ENCODE measurements at regions not wholly inside any gene's neighbourhood (a gene's known extent, or its start where the extent isn't known, plus 50 kb on each side); places are given as distances from the start of the nearest gene placed in this dataset.

DNA sequence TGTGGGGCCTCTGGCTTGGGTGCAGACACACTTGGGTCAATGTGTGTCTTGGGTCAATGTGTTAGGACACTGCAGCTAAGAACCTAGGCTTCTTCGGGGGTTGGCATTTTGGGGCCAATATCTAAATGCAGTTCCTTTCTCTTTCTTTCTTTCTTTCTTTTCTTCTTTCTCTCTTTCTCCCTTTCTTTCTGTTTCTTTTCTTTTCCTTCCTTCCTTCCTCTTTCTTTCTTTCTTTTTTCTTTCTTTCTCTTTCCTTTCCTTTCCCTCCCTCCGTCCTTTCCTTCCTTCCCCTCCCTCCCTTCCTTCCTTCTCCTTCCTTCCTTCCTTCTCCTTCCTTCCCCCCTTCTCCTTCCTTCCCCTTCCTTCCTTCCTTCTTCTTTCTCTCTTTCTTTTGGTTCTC lies 57.7 kb upstream of the OSR1 start:
- Histone ChIP-seq H3K9me2 (replicated peaks; ENCODE audit: control insufficient read depth, low read length) (no peaks in the 10 kb centered on the region), H3K27me3 (ENCODE audit: control insufficient read depth, low read length) (peaks cover 4% of the 10 kb centered on the region; the same call in 1 of the 2 replicates)

DNA sequence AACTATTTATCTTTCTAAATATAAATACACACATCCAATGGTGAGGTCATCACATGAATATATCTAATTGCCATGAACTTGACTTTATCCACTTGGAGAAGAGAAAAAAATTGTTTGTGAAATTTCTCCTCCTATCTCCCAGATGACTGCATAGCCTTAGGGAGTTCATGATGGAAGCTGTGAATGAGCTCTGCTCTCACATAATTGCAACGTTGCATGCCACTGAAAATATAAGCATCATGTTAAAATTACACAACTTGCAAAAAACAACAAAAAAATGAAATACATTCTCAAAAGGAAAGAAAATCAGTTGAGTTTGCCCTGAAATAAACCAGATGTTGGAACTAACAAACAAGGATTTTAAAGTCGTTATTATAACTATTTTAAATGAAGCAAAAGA lies 50.6 kb upstream of the OSR1 start:
- no peaks in the 10 kb centered on the region for H3F3A ChIP-seq (ENCODE audit: control insufficient read depth, insufficient read depth)
- no peaks in the 10 kb centered on the region for H4K20me1 ChIP-seq (ENCODE audit: control insufficient read depth, insufficient read depth, low read depth, low read length)
- H3K36me3 ChIP-seq (ENCODE audit: control insufficient read depth, low read length) = no peaks in the 10 kb centered on the region
- no peaks in the 10 kb centered on the region for H3K9me2 ChIP-seq (replicated peaks; ENCODE audit: control insufficient read depth, low read length)
- no peaks in the 10 kb centered on the region for H3K9me3 ChIP-seq (ENCODE audit: control insufficient read depth, insufficient read depth, low read length)
- no peak overlapping the region for H3K27ac ChIP-seq (ENCODE audit: low read depth, low read length)
- H3K27me3 ChIP-seq (ENCODE audit: control insufficient read depth, low read length) = no peaks in the 10 kb centered on the region
- TF ChIP-seq EZH2phosphoT487 (IDR thresholded peaks at IDR 0.05; ENCODE audit: borderline replicate concordance, low read length) = no peak
- TF ChIP-seq, protein P1, sequence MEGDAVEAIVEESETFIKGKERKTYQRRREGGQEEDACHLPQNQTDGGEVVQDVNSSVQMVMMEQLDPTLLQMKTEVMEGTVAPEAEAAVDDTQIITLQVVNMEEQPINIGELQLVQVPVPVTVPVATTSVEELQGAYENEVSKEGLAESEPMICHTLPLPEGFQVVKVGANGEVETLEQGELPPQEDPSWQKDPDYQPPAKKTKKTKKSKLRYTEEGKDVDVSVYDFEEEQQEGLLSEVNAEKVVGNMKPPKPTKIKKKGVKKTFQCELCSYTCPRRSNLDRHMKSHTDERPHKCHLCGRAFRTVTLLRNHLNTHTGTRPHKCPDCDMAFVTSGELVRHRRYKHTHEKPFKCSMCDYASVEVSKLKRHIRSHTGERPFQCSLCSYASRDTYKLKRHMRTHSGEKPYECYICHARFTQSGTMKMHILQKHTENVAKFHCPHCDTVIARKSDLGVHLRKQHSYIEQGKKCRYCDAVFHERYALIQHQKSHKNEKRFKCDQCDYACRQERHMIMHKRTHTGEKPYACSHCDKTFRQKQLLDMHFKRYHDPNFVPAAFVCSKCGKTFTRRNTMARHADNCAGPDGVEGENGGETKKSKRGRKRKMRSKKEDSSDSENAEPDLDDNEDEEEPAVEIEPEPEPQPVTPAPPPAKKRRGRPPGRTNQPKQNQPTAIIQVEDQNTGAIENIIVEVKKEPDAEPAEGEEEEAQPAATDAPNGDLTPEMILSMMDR (IDR thresholded peaks at IDR 0.05; ENCODE audit: low read depth, low read length, poor library complexity, severe bottlenecking) = no peak
- H3K4me2 ChIP-seq (ENCODE audit: low read length) = no peak overlapping the region
- no peak overlapping the region for H3K4me3 ChIP-seq (ENCODE audit: low read length)
- no peaks in the 10 kb centered on the region for H3K4me1 ChIP-seq (ENCODE audit: control insufficient read depth, low read length)
- no peaks in the 10 kb centered on the region for H3K79me2 ChIP-seq (ENCODE audit: control insufficient read depth, low read length)

More for the DNA sequence above, 57.7 kb upstream of the OSR1 start:
- Histone ChIP-seq H3K9me3 (ENCODE audit: control insufficient read depth, insufficient read depth, low read length) (no peaks in the 10 kb centered on the region), H3K4me1 (ENCODE audit: control insufficient read depth, low read length) (no peaks in the 10 kb centered on the region), H4K20me1 (ENCODE audit: control insufficient read depth, insufficient read depth, low read depth, low read length) (no peaks in the 10 kb centered on the region), H3K79me2 (ENCODE audit: control insufficient read depth, low read length) (no peaks in the 10 kb centered on the region), H3K36me3 (ENCODE audit: control insufficient read depth, low read length) (no peaks in the 10 kb centered on the region), H3K27ac (ENCODE audit: low read depth, low read length) (no peak overlapping the region), H3F3A (ENCODE audit: control insufficient read depth, insufficient read depth) (no peaks in the 10 kb centered on the region), H3K4me3 (ENCODE audit: low read length) (no peak overlapping the region), H3K4me2 (ENCODE audit: low read length) (no peak overlapping the region)
- TF ChIP-seq, protein P1 (IDR thresholded peaks at IDR 0.05; ENCODE audit: low read depth, low read length, poor library complexity, severe bottlenecking) = no peak
- no peak for TF ChIP-seq EZH2phosphoT487 (IDR thresholded peaks at IDR 0.05; ENCODE audit: borderline replicate concordance, low read length)

- H3K4me3 ChIP-seq (ENCODE audit: low read length) = no peak overlapping the region
- no peaks in the 10 kb centered on the region for H3K4me1 ChIP-seq (ENCODE audit: control insufficient read depth, low read length)
Measured at GRCh38 chr2:19408592-19408991, 50.2 kb upstream of the OSR1 start.

More at GRCh38 chr2:19408592-19408991, 50.2 kb upstream of the OSR1 start:
- Histone ChIP-seq H3K9me2 (replicated peaks; ENCODE audit: control insufficient read depth, low read length) (no peaks in the 10 kb centered on the region), H3K79me2 (ENCODE audit: control insufficient read depth, low read length) (no peaks in the 10 kb centered on the region), H3F3A (ENCODE audit: control insufficient read depth, insufficient read depth) (no peaks in the 10 kb centered on the region), H4K20me1 (ENCODE audit: control insufficient read depth, insufficient read depth, low read depth, low read length) (no peaks in the 10 kb centered on the region), H3K4me2 (ENCODE audit: low read length) (no peak overlapping the region), H3K36me3 (ENCODE audit: control insufficient read depth, low read length) (no peaks in the 10 kb centered on the region), H3K27ac (ENCODE audit: low read depth, low read length) (no peak overlapping the region), H3K27me3 (ENCODE audit: control insufficient read depth, low read length) (no peaks in the 10 kb centered on the region), H3K9me3 (ENCODE audit: control insufficient read depth, insufficient read depth, low read length) (no peaks in the 10 kb centered on the region)
- TF ChIP-seq, protein P1 (IDR thresholded peaks at IDR 0.05; ENCODE audit: low read depth, low read length, poor library complexity, severe bottlenecking) = no peak
- no peak for TF ChIP-seq EZH2phosphoT487 (IDR thresholded peaks at IDR 0.05; ENCODE audit: borderline replicate concordance, low read length)

Measured in DOHH2 (cell line).